B cell (primary cell): ENCODE measurements at regions not wholly inside any gene's neighbourhood (a gene's known extent, or its start where the extent isn't known, plus 50 kb on each side); places are given as distances from the start of the nearest gene placed in this dataset.

Experiments used
- ATAC-seq: fragments of 200-7000 bp; cut with Tn5 transposase; one replicate; pipeline ENCODE4 v1.10.0; 2021; ENCODE audit warnings: low read depth, mild to moderate bottlenecking, moderate number of reproducible peaks, moderate library complexity
- CTCF ChIA-PET: fragments of 350-600 bp; sonication (Branson Sonifier 250); formaldehyde crosslinking; loops from one replicate; lab custom pipeline; 2021; ENCODE audit warnings: antibody characterized with exemption, inconsistent platforms; lab: Charles Lee
- POLR2A ChIA-PET: fragments of 350-600 bp; sonication (Branson Sonifier 250); formaldehyde crosslinking; loops from one replicate; lab custom pipeline; 2021; ENCODE audit warnings: antibody characterized with exemption; lab: Charles Lee
- DNase-seq: peaks from one replicate; pipeline ENCODE4 v3.0.0; 2013
- H2AFZ ChIP-seq: 2 replicates; pipeline ENCODE4 v1.6.1; 2012; ENCODE audit warnings: mild to moderate bottlenecking, low read depth, low read length; ENCODE audit not compliant: insufficient read depth, poor library complexity, severe bottlenecking
- H3K27ac ChIP-seq, 2 donors: 1 replicate in 1 of 2; 2 replicates in 1 of 2; pipeline ENCODE4 v1.5.1; 2012 to 2013; ENCODE audit warnings: low read length in 2 of 2, mild to moderate bottlenecking in 2 of 2, moderate library complexity in 1 of 2
- H3K27me3 ChIP-seq, 4 experiments: fragments of 200-600 bp in 1 of 4; sonication (generic) in 1 of 4; replicated peaks in 1 of 4; 1 replicate in 2 of 4; 2 replicates in 2 of 4; pipeline versions ENCODE4 v1.6.1 to v1.7.0; 2013 to 2016; ENCODE audit warnings: low read length in 3 of 4, mild to moderate bottlenecking in 2 of 4, mixed read lengths in 1 of 4, moderate library complexity in 1 of 4; ENCODE audit not compliant: insufficient read depth in 4 of 4, control insufficient read depth in 3 of 4; ENCODE audit errors: control extremely low read depth in 1 of 4
- H3K36me3 ChIP-seq, 2 experiments: replicated peaks in 1 of 2; 1 replicate in 1 of 2; 2 replicates in 1 of 2; pipeline versions ENCODE4 v1.6.1 to v1.7.1; 2013; ENCODE audit warnings: low read length in 1 of 2; ENCODE audit not compliant: insufficient read depth in 2 of 2, control insufficient read depth in 1 of 2; ENCODE audit errors: control extremely low read depth in 1 of 2, extremely low read depth in 1 of 2
- H3K4me1 ChIP-seq, 2 donors: fragments of 200-600 bp in 1 of 2; sonication (generic) in 1 of 2; 1 replicate in 1 of 2; 2 replicates in 1 of 2; pipeline versions ENCODE4 v1.5.1 to v1.6.1; 2013 to 2017; ENCODE audit warnings: low read length in 2 of 2; ENCODE audit not compliant: control insufficient read depth in 2 of 2, insufficient read depth in 2 of 2
- H3K4me2 ChIP-seq: replicated peaks from 2 replicates; pipeline ENCODE3; 2012; ENCODE audit warnings: mild to moderate bottlenecking, low read depth, low read length; ENCODE audit not compliant: poor library complexity, severe bottlenecking
- H3K4me3 ChIP-seq, 5 experiments: fragments of 200-600 bp in 1 of 5; sonication (generic) in 1 of 5; 1 replicate in 3 of 5; 2 replicates in 2 of 5; pipeline versions ENCODE4 v1.5.1 to v1.7.0; 2011 to 2016; ENCODE audit warnings: low read length in 4 of 5, mild to moderate bottlenecking in 4 of 5, low read depth in 2 of 5, control low read depth in 1 of 5, moderate library complexity in 1 of 5; ENCODE audit not compliant: insufficient read depth in 1 of 5; ENCODE audit errors: control extremely low read depth in 1 of 5, extremely low read depth in 1 of 5
- H3K79me2 ChIP-seq: fragments of 200-600 bp; sonication (generic); one replicate; pipeline ENCODE4 v1.6.0; 2016; ENCODE audit warnings: low read length; ENCODE audit not compliant: control insufficient read depth, insufficient read depth
- H3K9ac ChIP-seq: fragments of 200-600 bp; sonication (generic); 2 replicates; pipeline ENCODE4 v1.6.1; 2017; ENCODE audit warnings: mild to moderate bottlenecking, low read length, moderate library complexity
- H3K9me3 ChIP-seq, 3 donors: one replicate each; pipeline versions ENCODE4 v1.6.1 to v1.7.1; 2013; ENCODE audit warnings: low read length in 2 of 3; ENCODE audit not compliant: control insufficient read depth in 2 of 3, insufficient read depth in 1 of 3; ENCODE audit errors: control extremely low read depth in 1 of 3
- H4K20me1 ChIP-seq: 2 replicates; pipeline ENCODE4 v1.6.0; 2012; ENCODE audit warnings: mild to moderate bottlenecking, low read length; ENCODE audit not compliant: insufficient read depth, control insufficient read depth, poor library complexity, severe bottlenecking
- H3K27ac Mint-ChIP-seq: one replicate; pipeline ENCODE4 v1.8.0; 2021; ENCODE audit warnings: mixed read lengths
- H3K27me3 Mint-ChIP-seq: one replicate; pipeline ENCODE4 v1.8.0; 2021; ENCODE audit warnings: mixed read lengths
- H3K4me1 Mint-ChIP-seq: one replicate; pipeline ENCODE4 v1.8.0; 2021; ENCODE audit warnings: mixed read lengths
- H3K4me3 Mint-ChIP-seq: one replicate; pipeline ENCODE4 v1.8.0; 2021; ENCODE audit warnings: mixed read lengths
- H3K9me3 Mint-ChIP-seq: one replicate; pipeline ENCODE4 v1.8.0; 2022; ENCODE audit warnings: mixed read lengths; ENCODE audit not compliant: insufficient read depth
- CTCF ChIP-seq: fragments of 200-600 bp; IDR thresholded peaks from one replicate; pipeline ENCODE4 v1.8.0; 2022; ENCODE audit warnings: antibody characterized with exemption, mild to moderate bottlenecking
- EZH2 ChIP-seq: IDR thresholded peaks from 2 replicates; pipeline ENCODE4 v1.6.1; 2012; ENCODE audit warnings: borderline replicate concordance, low read depth, mild to moderate bottlenecking, moderate library complexity, low read length; ENCODE audit not compliant: insufficient read depth, poor library complexity, severe bottlenecking
- WGBS: methylation state at CpG from one replicate; pipeline ENCODE4 v1.1.5; 2013; ENCODE audit warnings: missing lambda C conversion rate; ENCODE audit not compliant: insufficient coverage; 5-methylcytosine and 5-hydroxymethylcytosine counted together
- intact Hi-C: fragments of 100-400 bp; cut with micrococcal nuclease; formaldehyde crosslinking; loops from one replicate; pipeline ENCODE4 v1.10.0; 2022

- WGBS: 90% methylated on average over 3 of the region's 3 CpGs
- no peaks in the 10 kb centered on the region for H3K4me1 ChIP-seq
- no peak for TF ChIP-seq EZH2
- no peak for TF ChIP-seq CTCF
- H3K27ac ChIP-seq: no peak overlapping the region
- H3K4me3 Mint-ChIP-seq: no peak overlapping the region
- ChIA-PET POLR2A (no interaction called here), CTCF (interaction anchor here (1.4 to 3.7 kb wide), 2 partner anchors 12 to 21 kb away, joined by 5 to 14 read pairs; no protein-coding TSS in a partner anchor)
- no peak overlapping the region for H3K27ac Mint-ChIP-seq
- H3K9ac ChIP-seq: no peak overlapping the region
- no peak overlapping the region for H3K4me3 ChIP-seq
- no peaks in the 10 kb centered on the region for H3K4me1 Mint-ChIP-seq
- no peak overlapping the region for H2AFZ ChIP-seq
- H3K9me3 ChIP-seq: peaks cover 0 to 3% (median 0%) of the 10 kb centered on the region in 3 donors
- no peaks in the 10 kb centered on the region for H3K79me2 ChIP-seq
- no peaks in the 10 kb centered on the region for H3K9me3 Mint-ChIP-seq
- no peaks in the 10 kb centered on the region for H3K27me3 ChIP-seq
- no peaks in the 10 kb centered on the region for H3K36me3 ChIP-seq
- peaks cover 4% of the 10 kb centered on the region for H3K27me3 Mint-ChIP-seq
- DNase-seq (no peak), ATAC-seq (no peak)
- intact Hi-C loops: no loop called here
- H4K20me1 ChIP-seq: no peaks in the 10 kb centered on the region
- no peak overlapping the region for H3K4me2 ChIP-seq
These were observed 347.3 kb upstream of the NOCT start for GRCh38 chr4:138668309-138668708.

- H3K79me2 ChIP-seq: no peaks in the 10 kb centered on the region
- no peaks in the 10 kb centered on the region for H3K27me3 Mint-ChIP-seq
- H3K27ac Mint-ChIP-seq: no peak overlapping the region
- H3K4me2 ChIP-seq: no peak overlapping the region
- no peaks in the 10 kb centered on the region for H3K4me1 ChIP-seq
- no peak overlapping the region for H3K4me3 Mint-ChIP-seq
- POLR2A ChIA-PET: no interaction called here
- 67% methylated on average over 6 of the region's 6 CpGs for WGBS
- no peak overlapping the region for H3K4me3 ChIP-seq
- H3K36me3 ChIP-seq: no peaks in the 10 kb centered on the region
- DNase-seq: no peak
- no peaks in the 10 kb centered on the region for H3K27me3 ChIP-seq
- no peak overlapping the region for H3K27ac ChIP-seq
- peaks cover 0 to 3% (median 0%) of the 10 kb centered on the region in 3 donors for H3K9me3 ChIP-seq
- H2AFZ ChIP-seq: no peak overlapping the region
- ATAC-seq: no peak
- H4K20me1 ChIP-seq: no peaks in the 10 kb centered on the region
- no peaks in the 10 kb centered on the region for H3K9me3 Mint-ChIP-seq
- TF ChIP-seq CTCF (no peak), EZH2 (no peak)
- no peaks in the 10 kb centered on the region for H3K4me1 Mint-ChIP-seq
- intact Hi-C loops: no loop called here
- CTCF ChIA-PET: interaction anchor here (3.7 kb wide), 1 partner anchor 14 kb away, joined by 14 read pairs; no protein-coding TSS in a partner anchor
- no peak overlapping the region for H3K9ac ChIP-seq
These were observed 349.2 kb upstream of the NOCT start for GRCh38 chr4:138666366-138666765.
